Brain microvascular endothelial cell (primary cell): ENCODE measurements at regions not wholly inside any gene's neighbourhood (a gene's known extent, or its start where the extent isn't known, plus 50 kb on each side); places are given as distances from the start of the nearest gene placed in this dataset.

Experiments
- DNase-seq: peaks from one replicate; pipeline ENCODE4 v3.0.0-alpha.2; 2020
- H3K27ac ChIP-seq: fragments of 250-450 bp; sonication (Bioruptor Pico); 2 replicates; pipeline ENCODE4 v1.5.1; 2020; ENCODE audit warnings: mild to moderate bottlenecking, moderate library complexity
- H3K27me3 ChIP-seq: fragments of 250-450 bp; sonication (Bioruptor Pico); replicated peaks from 2 replicates; pipeline ENCODE4 v1.5.1; 2020; ENCODE audit warnings: mild to moderate bottlenecking
- H3K36me3 ChIP-seq: fragments of 250-450 bp; sonication (Bioruptor Pico); replicated peaks from 2 replicates; pipeline ENCODE4 v1.5.1; 2020; ENCODE audit warnings: mild to moderate bottlenecking
- H3K4me3 ChIP-seq: 2 replicates; pipeline ENCODE4 v1.5.1; 2011; ENCODE audit warnings: low read depth, mild to moderate bottlenecking, control low read depth, low read length, moderate library complexity
- in situ Hi-C: cut with HindIII; loops from 2 replicates; pipeline ENCODE4 v1.10.0; 2017; ENCODE audit warnings: low sequenced_read_pairs, low pct_ligation_motif_present
- TF ChIP-seq, protein P1 (sequence below): IDR thresholded peaks from 2 replicates; pipeline ENCODE4 v1.5.1; 2011; ENCODE audit warnings: low read depth, mild to moderate bottlenecking, moderate library complexity, low read length, control low read depth, inconsistent platforms; ENCODE audit errors: missing control alignments

DNA sequence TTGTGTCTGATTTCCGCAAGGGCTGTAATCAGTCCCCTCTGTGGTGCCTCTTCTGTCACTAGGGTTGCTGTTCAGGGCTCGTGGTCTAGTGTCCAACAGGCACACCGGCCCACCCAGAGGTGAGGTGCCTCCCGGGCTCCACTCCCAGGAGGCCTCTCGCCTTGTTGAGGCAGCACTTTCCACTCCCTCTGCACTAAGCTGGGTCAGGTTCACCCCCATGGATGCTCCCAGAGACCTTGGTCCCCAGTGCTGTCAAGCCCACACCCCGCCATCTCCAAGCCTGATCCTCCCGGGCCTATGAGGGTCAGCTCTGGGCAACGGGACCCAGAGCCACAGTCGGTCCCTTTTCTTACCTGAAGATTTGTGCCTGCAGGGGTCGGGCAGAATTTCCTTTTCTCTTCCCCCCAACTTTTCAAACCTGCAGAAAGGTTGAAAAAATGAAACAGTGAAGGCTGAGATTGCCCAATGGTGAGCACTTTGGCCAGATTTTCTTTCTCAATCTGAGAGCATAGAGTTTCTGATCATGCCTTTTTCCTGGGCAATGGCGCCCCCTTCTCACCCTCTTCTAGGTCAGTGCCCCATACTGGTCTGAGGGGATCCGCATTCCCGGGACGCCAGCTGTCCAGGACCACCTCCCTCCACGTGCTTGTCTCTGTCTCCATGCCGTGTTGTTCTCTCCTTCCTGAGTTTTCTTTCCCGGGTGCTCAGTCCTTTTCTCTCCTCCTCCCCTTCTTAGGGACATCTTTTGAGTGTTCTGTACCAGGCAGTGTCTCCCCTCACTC is 148.0 kb downstream of the ASB1 start:
- Histone ChIP-seq H3K27me3 (no peaks in the 10 kb centered on the region), H3K27ac (no peak overlapping the region), H3K4me3 (no peak overlapping the region), H3K36me3 (no peaks in the 10 kb centered on the region)
- TF ChIP-seq, protein P1, sequence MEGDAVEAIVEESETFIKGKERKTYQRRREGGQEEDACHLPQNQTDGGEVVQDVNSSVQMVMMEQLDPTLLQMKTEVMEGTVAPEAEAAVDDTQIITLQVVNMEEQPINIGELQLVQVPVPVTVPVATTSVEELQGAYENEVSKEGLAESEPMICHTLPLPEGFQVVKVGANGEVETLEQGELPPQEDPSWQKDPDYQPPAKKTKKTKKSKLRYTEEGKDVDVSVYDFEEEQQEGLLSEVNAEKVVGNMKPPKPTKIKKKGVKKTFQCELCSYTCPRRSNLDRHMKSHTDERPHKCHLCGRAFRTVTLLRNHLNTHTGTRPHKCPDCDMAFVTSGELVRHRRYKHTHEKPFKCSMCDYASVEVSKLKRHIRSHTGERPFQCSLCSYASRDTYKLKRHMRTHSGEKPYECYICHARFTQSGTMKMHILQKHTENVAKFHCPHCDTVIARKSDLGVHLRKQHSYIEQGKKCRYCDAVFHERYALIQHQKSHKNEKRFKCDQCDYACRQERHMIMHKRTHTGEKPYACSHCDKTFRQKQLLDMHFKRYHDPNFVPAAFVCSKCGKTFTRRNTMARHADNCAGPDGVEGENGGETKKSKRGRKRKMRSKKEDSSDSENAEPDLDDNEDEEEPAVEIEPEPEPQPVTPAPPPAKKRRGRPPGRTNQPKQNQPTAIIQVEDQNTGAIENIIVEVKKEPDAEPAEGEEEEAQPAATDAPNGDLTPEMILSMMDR, result no peak
- in situ Hi-C loops, result no loop called here
- no peak for DNase-seq

DNA sequence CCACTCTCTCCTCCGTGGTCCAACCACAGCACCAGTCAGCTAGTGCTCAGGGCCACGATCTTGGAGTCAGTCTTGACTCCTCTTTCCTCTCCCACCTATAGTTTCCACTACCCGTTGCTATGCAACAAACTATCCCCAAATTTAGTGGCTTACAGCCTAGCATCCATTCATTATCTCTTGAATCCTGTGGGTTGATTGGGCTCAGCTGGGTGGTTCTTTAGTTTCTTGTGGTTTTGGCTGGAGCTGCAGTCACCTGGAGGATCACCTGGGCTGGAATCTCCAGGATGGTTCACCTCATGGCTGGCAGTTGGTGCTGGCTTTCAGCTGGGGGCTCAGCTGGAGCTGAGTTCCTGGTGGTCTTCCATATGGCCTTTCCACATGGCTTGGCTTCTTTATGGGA is 149.9 kb downstream of the ASB1 start:
- Histone ChIP-seq H3K36me3 (no peaks in the 10 kb centered on the region), H3K4me3 (no peak overlapping the region), H3K27me3 (no peaks in the 10 kb centered on the region), H3K27ac (no peak overlapping the region)
- in situ Hi-C loops, result no loop called here
- DNase-seq, result no peak
- TF ChIP-seq, protein P1, result no peak

DNA sequence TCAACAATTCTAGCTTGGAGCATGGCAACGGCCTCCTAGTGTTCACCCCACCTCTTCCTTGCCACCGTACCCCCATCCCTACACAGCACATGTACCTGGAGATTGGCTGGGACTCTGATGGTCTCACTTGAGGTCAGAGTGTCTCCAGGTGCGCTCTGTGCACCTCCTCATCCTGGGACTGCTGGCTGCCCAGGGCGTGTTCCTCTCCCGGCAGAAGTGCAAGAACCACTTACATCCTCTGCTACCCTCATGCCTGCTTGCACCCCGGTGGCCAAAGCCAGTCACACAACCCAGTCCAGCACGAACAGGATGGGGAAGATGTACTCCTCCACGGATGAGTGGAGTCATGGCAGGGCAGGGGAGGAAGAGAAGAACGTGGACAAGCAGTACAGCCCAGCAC is 151.5 kb downstream of the ASB1 start:
- TF ChIP-seq, protein P1, result no peak
- in situ Hi-C loops, result no loop called here
- no peak overlapping the region for H3K4me3 ChIP-seq
- no peaks in the 10 kb centered on the region for H3K36me3 ChIP-seq
- H3K27ac ChIP-seq, result no peak overlapping the region
- no peak for DNase-seq
- H3K27me3 ChIP-seq, result no peaks in the 10 kb centered on the region

DNA sequence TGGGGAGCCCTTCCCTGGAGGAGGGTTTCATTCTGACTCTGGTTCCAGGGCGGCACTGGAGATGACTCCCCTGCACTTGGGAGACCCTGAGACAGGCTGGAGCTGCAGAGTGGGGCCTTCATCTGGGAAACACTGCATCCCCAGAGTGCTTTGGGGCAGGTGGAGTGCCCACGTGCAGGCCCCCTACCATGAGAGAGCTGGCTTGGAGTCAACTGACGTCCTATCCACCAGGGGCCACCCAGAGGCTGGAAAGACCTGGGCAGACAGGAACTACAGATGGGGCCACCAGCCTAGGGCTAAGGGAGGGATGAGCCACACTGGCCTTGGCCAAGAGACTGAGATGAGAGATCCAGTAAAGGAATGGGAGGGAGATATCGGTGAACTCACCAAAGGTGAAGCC is 153.8 kb downstream of the ASB1 start:
- TF ChIP-seq, protein P1, result no peak
- Histone ChIP-seq H3K27me3 (no peaks in the 10 kb centered on the region), H3K4me3 (no peak overlapping the region), H3K36me3 (no peaks in the 10 kb centered on the region), H3K27ac (no peak overlapping the region)
- no peak for DNase-seq
- in situ Hi-C loops, result no loop called here

DNA sequence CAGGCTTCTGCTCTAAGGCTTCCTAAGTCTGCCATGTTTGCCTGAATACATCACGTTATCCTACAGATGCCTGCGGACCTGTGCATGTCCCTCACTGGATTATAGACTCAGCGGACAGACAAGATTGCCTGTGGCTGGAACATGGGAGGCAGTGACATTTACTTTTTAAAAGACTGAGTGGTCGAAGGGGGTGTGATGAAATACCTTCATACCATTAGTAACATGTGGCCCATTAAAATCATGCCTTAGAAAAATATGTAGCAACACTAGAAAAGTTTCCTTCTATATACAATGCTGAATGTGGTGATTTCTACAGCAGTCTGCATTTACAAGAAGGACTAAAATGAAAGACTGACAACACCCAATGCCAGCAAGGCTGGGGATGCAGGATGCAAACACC is 154.4 kb downstream of the ASB1 start:
- TF ChIP-seq, protein P1, result no peak
- no peak overlapping the region for H3K27ac ChIP-seq
- no peaks in the 10 kb centered on the region for H3K27me3 ChIP-seq
- no peak overlapping the region for H3K4me3 ChIP-seq
- DNase-seq, result no peak
- H3K36me3 ChIP-seq, result no peaks in the 10 kb centered on the region
- in situ Hi-C loops, result no loop called here

DNA sequence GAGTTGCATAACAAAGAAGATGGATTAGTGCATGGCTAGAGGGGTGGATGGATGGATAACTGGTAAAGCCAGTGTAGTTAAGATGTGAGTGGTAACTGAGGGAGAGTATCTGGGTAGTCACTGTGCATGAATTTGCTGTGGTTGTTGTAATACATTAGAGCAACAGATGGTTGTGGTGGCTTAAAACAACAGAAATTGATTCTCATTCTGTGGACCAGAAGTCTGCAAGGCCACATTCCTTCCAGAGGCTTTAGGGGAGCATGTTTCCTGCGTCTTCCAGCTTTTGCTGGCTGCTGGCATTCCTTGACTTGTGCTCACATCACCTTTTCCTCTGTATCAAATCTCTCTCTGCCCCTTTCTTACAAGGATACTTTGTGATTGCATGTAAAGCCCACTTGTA is 155.4 kb downstream of the ASB1 start:
- TF ChIP-seq, protein P1, result no peak
- no peak overlapping the region for H3K4me3 ChIP-seq
- no peaks in the 10 kb centered on the region for H3K27me3 ChIP-seq
- H3K27ac ChIP-seq, result no peak overlapping the region
- in situ Hi-C loops, result no loop called here
- H3K36me3 ChIP-seq, result no peaks in the 10 kb centered on the region
- peak; percentile 32 for DNase-seq
